B cell (primary cell): ENCODE measurements at regions not wholly inside any gene's neighbourhood (a gene's known extent, or its start where the extent isn't known, plus 50 kb on each side); places are given as distances from the start of the nearest gene placed in this dataset.

Source experiments
- ATAC-seq: fragments of 200-7000 bp; cut with Tn5 transposase; one replicate; pipeline ENCODE4 v1.10.0; 2021; ENCODE audit warnings: low read depth, mild to moderate bottlenecking, moderate number of reproducible peaks, moderate library complexity
- CTCF ChIA-PET: fragments of 350-600 bp; sonication (Branson Sonifier 250); formaldehyde crosslinking; loops from one replicate; lab custom pipeline; 2021; ENCODE audit warnings: antibody characterized with exemption, inconsistent platforms; lab: Charles Lee
- POLR2A ChIA-PET: fragments of 350-600 bp; sonication (Branson Sonifier 250); formaldehyde crosslinking; loops from one replicate; lab custom pipeline; 2021; ENCODE audit warnings: antibody characterized with exemption; lab: Charles Lee
- DNase-seq: peaks from one replicate; pipeline ENCODE4 v3.0.0; 2013
- H2AFZ ChIP-seq: 2 replicates; pipeline ENCODE4 v1.6.1; 2012; ENCODE audit warnings: mild to moderate bottlenecking, low read depth, low read length; ENCODE audit not compliant: insufficient read depth, poor library complexity, severe bottlenecking
- H3K27ac ChIP-seq, 2 donors: 1 replicate in 1 of 2; 2 replicates in 1 of 2; pipeline ENCODE4 v1.5.1; 2012 to 2013; ENCODE audit warnings: low read length in 2 of 2, mild to moderate bottlenecking in 2 of 2, moderate library complexity in 1 of 2
- H3K27me3 ChIP-seq, 4 experiments: fragments of 200-600 bp in 1 of 4; sonication (generic) in 1 of 4; replicated peaks in 1 of 4; 1 replicate in 2 of 4; 2 replicates in 2 of 4; pipeline versions ENCODE4 v1.6.1 to v1.7.0; 2013 to 2016; ENCODE audit warnings: low read length in 3 of 4, mild to moderate bottlenecking in 2 of 4, mixed read lengths in 1 of 4, moderate library complexity in 1 of 4; ENCODE audit not compliant: insufficient read depth in 4 of 4, control insufficient read depth in 3 of 4; ENCODE audit errors: control extremely low read depth in 1 of 4
- H3K36me3 ChIP-seq, 2 experiments: replicated peaks in 1 of 2; 1 replicate in 1 of 2; 2 replicates in 1 of 2; pipeline versions ENCODE4 v1.6.1 to v1.7.1; 2013; ENCODE audit warnings: low read length in 1 of 2; ENCODE audit not compliant: insufficient read depth in 2 of 2, control insufficient read depth in 1 of 2; ENCODE audit errors: control extremely low read depth in 1 of 2, extremely low read depth in 1 of 2
- H3K4me1 ChIP-seq, 2 donors: fragments of 200-600 bp in 1 of 2; sonication (generic) in 1 of 2; 1 replicate in 1 of 2; 2 replicates in 1 of 2; pipeline versions ENCODE4 v1.5.1 to v1.6.1; 2013 to 2017; ENCODE audit warnings: low read length in 2 of 2; ENCODE audit not compliant: control insufficient read depth in 2 of 2, insufficient read depth in 2 of 2
- H3K4me2 ChIP-seq: replicated peaks from 2 replicates; pipeline ENCODE3; 2012; ENCODE audit warnings: mild to moderate bottlenecking, low read depth, low read length; ENCODE audit not compliant: poor library complexity, severe bottlenecking
- H3K4me3 ChIP-seq, 5 experiments: fragments of 200-600 bp in 1 of 5; sonication (generic) in 1 of 5; 1 replicate in 3 of 5; 2 replicates in 2 of 5; pipeline versions ENCODE4 v1.5.1 to v1.7.0; 2011 to 2016; ENCODE audit warnings: low read length in 4 of 5, mild to moderate bottlenecking in 4 of 5, low read depth in 2 of 5, control low read depth in 1 of 5, moderate library complexity in 1 of 5; ENCODE audit not compliant: insufficient read depth in 1 of 5; ENCODE audit errors: control extremely low read depth in 1 of 5, extremely low read depth in 1 of 5
- H3K79me2 ChIP-seq: fragments of 200-600 bp; sonication (generic); one replicate; pipeline ENCODE4 v1.6.0; 2016; ENCODE audit warnings: low read length; ENCODE audit not compliant: control insufficient read depth, insufficient read depth
- H3K9ac ChIP-seq: fragments of 200-600 bp; sonication (generic); 2 replicates; pipeline ENCODE4 v1.6.1; 2017; ENCODE audit warnings: mild to moderate bottlenecking, low read length, moderate library complexity
- H3K9me3 ChIP-seq, 3 donors: one replicate each; pipeline versions ENCODE4 v1.6.1 to v1.7.1; 2013; ENCODE audit warnings: low read length in 2 of 3; ENCODE audit not compliant: control insufficient read depth in 2 of 3, insufficient read depth in 1 of 3; ENCODE audit errors: control extremely low read depth in 1 of 3
- H4K20me1 ChIP-seq: 2 replicates; pipeline ENCODE4 v1.6.0; 2012; ENCODE audit warnings: mild to moderate bottlenecking, low read length; ENCODE audit not compliant: insufficient read depth, control insufficient read depth, poor library complexity, severe bottlenecking
- H3K27ac Mint-ChIP-seq: one replicate; pipeline ENCODE4 v1.8.0; 2021; ENCODE audit warnings: mixed read lengths
- H3K27me3 Mint-ChIP-seq: one replicate; pipeline ENCODE4 v1.8.0; 2021; ENCODE audit warnings: mixed read lengths
- H3K4me1 Mint-ChIP-seq: one replicate; pipeline ENCODE4 v1.8.0; 2021; ENCODE audit warnings: mixed read lengths
- H3K4me3 Mint-ChIP-seq: one replicate; pipeline ENCODE4 v1.8.0; 2021; ENCODE audit warnings: mixed read lengths
- H3K9me3 Mint-ChIP-seq: one replicate; pipeline ENCODE4 v1.8.0; 2022; ENCODE audit warnings: mixed read lengths; ENCODE audit not compliant: insufficient read depth
- CTCF ChIP-seq: fragments of 200-600 bp; IDR thresholded peaks from one replicate; pipeline ENCODE4 v1.8.0; 2022; ENCODE audit warnings: antibody characterized with exemption, mild to moderate bottlenecking
- EZH2 ChIP-seq: IDR thresholded peaks from 2 replicates; pipeline ENCODE4 v1.6.1; 2012; ENCODE audit warnings: borderline replicate concordance, low read depth, mild to moderate bottlenecking, moderate library complexity, low read length; ENCODE audit not compliant: insufficient read depth, poor library complexity, severe bottlenecking
- WGBS: methylation state at CpG from one replicate; pipeline ENCODE4 v1.1.5; 2013; ENCODE audit warnings: missing lambda C conversion rate; ENCODE audit not compliant: insufficient coverage; 5-methylcytosine and 5-hydroxymethylcytosine counted together
- intact Hi-C: fragments of 100-400 bp; cut with micrococcal nuclease; formaldehyde crosslinking; loops from one replicate; pipeline ENCODE4 v1.10.0; 2022

- Histone ChIP-seq H3K4me3 (no peak overlapping the region), H3K4me1 (no peaks in the 10 kb centered on the region), H2AFZ (no peak overlapping the region), H4K20me1 (no peaks in the 10 kb centered on the region), H3K9me3 (peaks cover 0 to 4% (median 0%) of the 10 kb centered on the region in 3 donors), H3K27me3 (no peaks in the 10 kb centered on the region), H3K27ac (no peak overlapping the region), H3K36me3 (no peaks in the 10 kb centered on the region), H3K4me2 (no peak overlapping the region), H3K79me2 (no peaks in the 10 kb centered on the region), H3K9ac (no peak overlapping the region)
- CTCF ChIA-PET = no interaction called here
- DNase-seq = no peak
- Mint-ChIP-seq H3K4me3 (no peak overlapping the region), H3K27me3 (no peaks in the 10 kb centered on the region), H3K27ac (no peak overlapping the region), H3K4me1 (no peaks in the 10 kb centered on the region), H3K9me3 (no peaks in the 10 kb centered on the region)
- no peak for ATAC-seq
- WGBS = no CpG with 5 or more reads among the region's 1 CpG
- POLR2A ChIA-PET = no interaction called here
- intact Hi-C loops = no loop called here
- TF ChIP-seq CTCF (no peak), EZH2 (no peak)
Observed at GRCh38 chr11:26011474-26011873, 320.5 kb upstream of the ANO3 start.

GRCh38 chr11:26014456-26015115 is 317.3 kb upstream of the ANO3 start:
- intact Hi-C loops = no loop called here

More at GRCh38 chr11:26014456-26015115, 317.3 kb upstream of the ANO3 start:
- DNase-seq (no peak), ATAC-seq (no peak)
- Histone ChIP-seq H3K4me2 (no peak overlapping the region), H3K4me3 (no peak overlapping the region), H3K79me2 (no peaks in the 10 kb centered on the region), H3K9me3 (peaks cover 0 to 4% (median 0%) of the 10 kb centered on the region in 3 donors), H3K4me1 (no peaks in the 10 kb centered on the region), H3K36me3 (no peaks in the 10 kb centered on the region), H2AFZ (no peak overlapping the region), H4K20me1 (no peaks in the 10 kb centered on the region), H3K27ac (no peak overlapping the region), H3K27me3 (no peaks in the 10 kb centered on the region), H3K9ac (no peak overlapping the region)
- Mint-ChIP-seq H3K27me3 (no peaks in the 10 kb centered on the region), H3K27ac (no peak overlapping the region), H3K9me3 (no peaks in the 10 kb centered on the region), H3K4me1 (peaks cover 7% of the 10 kb centered on the region), H3K4me3 (no peak overlapping the region)
- TF ChIP-seq CTCF (no peak), EZH2 (no peak)
- ChIA-PET CTCF (interaction anchor here (1.2 kb wide), 1 partner anchor 33 kb away, joined by 3 read pairs; no protein-coding TSS in a partner anchor), POLR2A (no interaction called here)
- 100% methylated on average over 3 of the region's 6 CpGs for whole genome bisulfite sequencing
